HG02763 (cell line): ENCODE measurements at regions not wholly inside any gene's neighbourhood (a gene's known extent, or its start where the extent isn't known, plus 50 kb on each side); places are given as distances from the start of the nearest gene placed in this dataset.
"Not testable (repeated sequence)": the region's sequence is repeated elsewhere in the genome, so short reads cannot be mapped to it uniquely, and the experiment has no call there.

Source experiments
- ATAC-seq: cut with Tn5 transposase; IDR thresholded peaks from one replicate; pipeline ENCODE4 v1.9.1; 2021; ENCODE audit warnings: mild to moderate bottlenecking, moderate library complexity; ENCODE audit not compliant: unreplicated experiment

DNA sequence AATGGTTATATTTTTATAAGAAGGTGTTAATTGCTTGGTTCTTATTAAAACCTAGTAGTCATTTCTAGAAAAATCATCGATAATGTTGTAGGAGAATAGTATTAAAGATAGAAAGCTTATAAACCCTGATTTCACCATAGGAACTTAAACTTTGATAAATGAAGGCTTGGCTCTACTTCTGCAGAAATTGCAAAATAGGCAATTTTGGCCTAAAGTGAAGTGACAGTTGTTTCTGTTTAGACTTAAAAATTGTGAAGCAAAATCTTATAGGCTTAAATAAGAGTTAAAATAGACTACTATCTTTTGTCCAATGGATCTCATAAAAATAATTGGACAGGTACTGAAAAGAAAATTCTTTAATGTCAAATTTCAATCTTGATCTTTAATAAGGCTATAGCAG lies 321.6 kb upstream of the FZD8 start:
- ATAC-seq, result no peak

DNA sequence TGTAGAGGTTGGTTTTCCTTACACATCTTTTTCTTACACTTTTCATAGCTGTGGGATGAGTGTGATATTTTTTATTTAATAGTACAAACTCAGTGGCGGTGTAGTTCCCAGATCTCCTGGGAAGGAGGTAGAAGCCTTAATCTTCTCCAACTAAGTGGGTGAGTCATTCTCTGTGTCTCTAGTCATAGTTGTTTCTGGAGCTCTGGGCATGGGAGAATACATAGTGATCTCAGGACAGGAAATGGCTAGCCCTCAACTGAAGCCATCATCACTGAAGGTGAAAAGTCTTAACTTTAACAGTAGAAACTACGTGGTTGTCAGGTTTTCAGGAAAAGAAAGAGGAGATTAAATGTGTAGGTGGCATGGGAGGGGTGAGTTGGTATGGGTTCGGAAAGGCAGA lies 319.4 kb upstream of the FZD8 start:
- ATAC-seq, result no peak

DNA sequence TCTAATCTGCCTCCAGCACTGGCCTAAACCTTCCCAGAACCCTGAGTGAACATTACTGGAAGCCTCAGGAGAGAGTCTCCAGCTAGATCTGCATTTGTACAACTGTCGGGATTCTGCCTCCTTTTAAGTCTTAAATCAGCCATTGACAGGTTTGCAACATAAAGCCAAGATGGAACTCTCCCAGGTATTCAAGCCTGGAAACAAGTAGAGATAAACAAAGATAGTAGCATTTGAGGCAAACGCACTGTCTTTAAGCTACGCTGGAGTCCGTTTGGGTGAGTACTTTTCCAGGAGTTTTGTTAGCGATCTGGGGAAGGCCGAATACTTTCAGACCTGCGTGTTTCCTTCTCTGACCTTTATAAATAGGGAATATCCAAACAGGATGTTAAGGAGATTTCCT lies 317.2 kb upstream of the FZD8 start:
- ATAC-seq, result no peak

DNA sequence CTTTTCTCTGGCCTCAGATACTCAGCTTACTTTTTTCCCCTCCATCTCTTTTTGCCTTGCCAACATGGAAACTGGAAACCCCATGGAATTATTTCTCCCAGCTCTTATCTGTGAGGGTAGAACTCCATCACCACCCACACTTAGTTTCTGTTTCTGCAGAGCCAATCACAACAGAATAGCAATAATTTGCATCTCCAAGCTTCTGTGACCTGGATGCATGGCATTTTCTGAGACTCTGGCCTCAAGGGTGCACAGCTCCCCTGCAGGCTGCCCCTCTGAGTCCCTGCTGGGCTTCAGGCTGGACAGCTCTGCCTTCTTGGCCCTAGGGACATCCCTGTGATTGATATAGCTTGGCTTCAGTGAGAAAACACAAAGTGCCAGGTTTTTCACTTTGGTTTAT lies 316.5 kb upstream of the FZD8 start:
- not testable (repeated sequence) for ATAC-seq

DNA sequence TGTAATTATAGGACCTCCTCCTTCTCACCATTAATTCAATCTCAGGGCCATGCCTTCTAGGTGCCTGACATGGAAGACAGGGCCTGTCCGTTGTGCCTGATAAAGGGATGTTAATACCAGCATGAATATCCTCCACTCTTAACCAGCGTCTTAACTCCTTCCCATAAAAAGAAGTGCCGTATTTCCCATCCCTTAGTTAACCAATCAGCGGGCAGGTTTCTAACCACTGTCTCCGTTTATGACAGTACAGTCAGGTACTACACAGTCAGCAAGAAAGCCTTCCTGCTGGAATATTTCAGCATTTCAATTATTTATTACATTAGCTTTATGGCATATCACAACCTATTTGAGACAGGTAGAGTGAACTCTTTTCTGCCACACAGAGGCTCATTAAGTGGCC lies 308.6 kb upstream of the FZD8 start:
- ATAC-seq, result no peak

DNA sequence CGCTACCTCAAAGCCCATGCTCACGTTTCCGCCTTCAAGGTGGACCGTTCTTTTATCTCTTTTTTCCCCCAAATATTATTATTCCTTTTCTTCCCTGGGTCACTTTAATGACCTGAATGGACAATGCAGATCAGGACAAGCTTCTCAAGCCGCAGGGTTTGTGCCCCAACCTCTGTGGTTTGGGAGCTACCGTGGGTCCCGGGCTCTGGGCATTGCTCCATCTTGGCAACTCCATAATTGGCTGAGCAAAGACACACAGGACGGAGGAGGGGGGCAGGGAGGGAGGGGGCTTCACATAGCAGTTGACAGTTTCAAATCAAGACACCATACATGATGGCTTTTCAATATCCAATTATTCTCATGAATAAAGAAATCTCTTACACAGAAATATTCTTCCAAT lies 308.1 kb upstream of the FZD8 start:
- ATAC-seq, result no peak

DNA sequence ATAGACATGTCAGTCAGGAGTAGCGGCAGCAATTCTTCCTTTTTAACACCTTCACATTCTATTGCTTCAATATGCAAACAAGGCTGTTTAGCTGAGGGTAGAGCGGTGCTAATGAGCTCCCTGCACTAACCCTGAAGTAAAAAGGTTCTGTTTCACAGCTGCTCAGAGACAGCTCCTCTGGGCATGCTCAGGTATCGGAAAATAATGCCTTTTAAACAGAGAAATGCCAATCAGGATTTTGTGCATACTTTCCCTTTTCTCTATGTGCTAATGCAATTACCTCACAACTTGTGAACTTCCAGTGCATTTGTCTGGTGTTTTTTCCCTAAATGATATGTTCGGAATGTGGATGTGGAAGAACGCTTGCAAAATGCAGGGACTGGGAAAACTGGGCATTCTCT lies 307.7 kb upstream of the FZD8 start:
- no peak for ATAC-seq

DNA sequence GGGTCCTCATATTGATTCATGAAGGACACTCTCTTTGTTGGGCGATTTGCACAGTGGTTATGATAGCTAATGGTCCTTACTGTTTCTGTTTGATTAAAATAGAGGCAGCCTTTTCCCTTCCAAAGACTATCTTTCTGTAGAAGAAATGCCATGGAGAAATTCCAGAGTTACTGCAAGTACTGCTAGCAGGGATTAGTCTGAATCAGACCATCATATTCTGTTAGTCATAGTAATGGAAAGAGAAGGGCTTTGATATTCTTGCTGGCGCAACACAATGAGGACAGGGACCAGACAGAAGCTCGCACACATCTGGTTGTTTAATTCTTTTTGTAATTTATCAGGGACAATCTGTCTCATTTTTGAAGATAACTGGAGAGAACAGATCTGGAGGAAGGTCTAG lies 304.5 kb upstream of the FZD8 start:
- ATAC-seq, result no peak

DNA sequence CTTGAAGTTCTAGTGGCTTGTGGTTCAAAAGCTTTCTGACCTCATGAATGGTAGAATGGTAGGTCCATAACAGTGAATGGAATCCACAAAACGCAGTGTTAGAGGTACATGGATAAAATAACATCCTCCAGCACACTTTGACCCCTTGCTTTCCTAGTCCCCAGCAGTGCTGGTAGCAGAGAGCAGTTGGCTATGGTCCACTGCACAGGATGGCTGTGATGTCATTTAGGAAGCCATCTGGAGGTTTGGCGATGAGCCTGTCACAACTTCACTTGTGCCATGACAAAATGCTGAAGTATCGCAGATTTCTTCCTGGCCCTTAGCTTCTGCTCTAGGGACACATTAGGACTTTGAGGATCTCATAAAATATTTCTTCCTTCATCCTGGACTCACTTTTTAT lies 300.0 kb upstream of the FZD8 start:
- no peak for ATAC-seq

DNA sequence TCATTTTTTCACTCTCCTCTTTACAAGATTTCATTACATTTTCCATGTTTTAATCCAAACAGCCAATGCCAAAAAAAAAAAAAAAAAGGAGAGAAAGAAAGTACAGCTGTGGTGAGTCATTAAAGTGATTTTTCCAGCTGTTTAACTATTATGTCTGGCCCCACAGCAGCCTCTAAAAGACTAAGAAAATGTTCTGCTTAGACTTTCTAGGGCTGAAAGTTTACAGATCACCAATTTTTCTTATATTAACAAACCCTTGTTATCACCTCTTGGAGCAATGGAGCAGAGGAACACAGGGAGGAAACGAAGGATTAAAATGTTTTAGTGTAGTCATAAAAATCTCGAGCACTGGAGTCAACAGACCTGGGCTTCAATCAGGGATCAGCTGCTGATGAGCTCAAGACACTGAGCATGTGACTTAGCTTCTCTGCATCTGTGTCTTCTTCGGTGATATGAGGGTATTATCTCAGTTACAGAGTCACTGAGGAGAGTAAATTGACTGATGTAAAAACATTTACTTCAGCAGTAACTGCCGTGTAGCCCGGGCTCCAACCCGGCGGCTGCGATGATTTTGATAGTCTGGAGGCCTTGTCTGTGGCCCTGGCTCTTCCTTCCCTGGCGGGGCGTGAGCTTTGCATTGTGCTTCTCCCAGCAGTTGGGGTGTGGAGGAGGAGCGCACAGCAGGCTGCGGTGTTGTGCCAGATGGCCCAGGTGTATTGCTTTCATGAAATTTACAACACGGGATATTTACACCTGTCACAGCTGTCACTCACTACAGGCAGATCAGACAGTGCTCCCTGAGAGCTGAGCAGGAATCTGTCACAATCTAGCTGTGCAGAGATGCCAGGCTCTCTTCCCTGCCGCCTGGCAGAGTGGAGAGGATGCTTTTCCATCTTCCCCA lies 298.3 kb upstream of the FZD8 start:
- ATAC-seq, result no peak

DNA sequence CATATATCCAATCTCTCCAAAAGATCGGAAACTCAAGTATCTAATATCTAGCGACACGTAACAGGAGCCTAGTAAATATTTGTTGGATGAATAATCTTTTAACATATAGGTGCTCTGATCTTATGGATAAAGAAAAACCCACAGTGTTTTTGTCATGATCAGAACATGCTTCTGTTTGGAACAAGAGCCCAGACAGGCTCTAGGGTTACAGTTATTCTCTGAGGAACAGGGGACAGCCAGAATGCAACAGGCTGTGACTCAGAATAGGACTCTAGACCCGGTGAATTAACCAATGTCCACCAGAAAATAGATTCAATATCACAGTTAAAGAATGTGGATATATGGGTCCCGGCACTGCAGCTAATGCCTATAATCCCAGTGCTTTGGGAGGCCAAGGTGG lies 296.1 kb upstream of the FZD8 start:
- ATAC-seq, result no peak

DNA sequence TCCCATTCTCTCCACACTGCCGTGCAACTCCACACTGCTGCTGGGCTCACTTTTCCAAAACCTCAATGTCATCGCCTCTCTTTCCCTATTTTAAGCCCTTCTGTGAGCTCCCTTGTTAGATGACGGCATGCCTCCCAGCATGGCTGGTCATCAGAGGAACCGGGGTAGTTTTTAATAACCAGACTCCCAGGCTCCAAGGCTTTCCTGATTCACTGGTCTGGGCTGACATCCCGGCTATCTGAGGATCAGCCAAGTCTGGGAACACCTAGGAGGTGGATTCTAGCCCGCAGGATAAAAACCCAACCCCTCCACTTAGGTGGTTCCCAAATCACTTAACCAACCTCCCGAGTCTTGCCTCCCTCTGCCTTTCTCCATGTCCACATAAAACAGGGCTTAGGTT lies 295.4 kb upstream of the FZD8 start:
- ATAC-seq, result no peak

DNA sequence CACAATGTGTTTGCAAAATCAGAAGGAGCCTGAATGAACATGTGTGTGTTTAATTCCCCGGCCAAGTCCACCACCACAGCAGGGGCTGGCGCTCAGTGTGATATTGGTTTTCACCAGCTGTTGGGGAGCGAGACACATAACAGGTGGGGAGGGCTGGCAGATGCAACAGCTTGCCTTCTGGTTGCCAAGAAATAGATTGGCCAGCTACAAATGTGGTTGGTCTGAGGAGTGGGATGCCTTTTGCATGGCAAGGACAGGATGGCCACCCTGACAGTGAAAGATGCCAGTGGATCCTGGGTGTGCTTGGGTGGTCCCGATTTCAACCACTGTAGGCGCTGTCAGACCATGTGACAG lies 292.5 kb upstream of the FZD8 start:
- no peak for ATAC-seq

DNA sequence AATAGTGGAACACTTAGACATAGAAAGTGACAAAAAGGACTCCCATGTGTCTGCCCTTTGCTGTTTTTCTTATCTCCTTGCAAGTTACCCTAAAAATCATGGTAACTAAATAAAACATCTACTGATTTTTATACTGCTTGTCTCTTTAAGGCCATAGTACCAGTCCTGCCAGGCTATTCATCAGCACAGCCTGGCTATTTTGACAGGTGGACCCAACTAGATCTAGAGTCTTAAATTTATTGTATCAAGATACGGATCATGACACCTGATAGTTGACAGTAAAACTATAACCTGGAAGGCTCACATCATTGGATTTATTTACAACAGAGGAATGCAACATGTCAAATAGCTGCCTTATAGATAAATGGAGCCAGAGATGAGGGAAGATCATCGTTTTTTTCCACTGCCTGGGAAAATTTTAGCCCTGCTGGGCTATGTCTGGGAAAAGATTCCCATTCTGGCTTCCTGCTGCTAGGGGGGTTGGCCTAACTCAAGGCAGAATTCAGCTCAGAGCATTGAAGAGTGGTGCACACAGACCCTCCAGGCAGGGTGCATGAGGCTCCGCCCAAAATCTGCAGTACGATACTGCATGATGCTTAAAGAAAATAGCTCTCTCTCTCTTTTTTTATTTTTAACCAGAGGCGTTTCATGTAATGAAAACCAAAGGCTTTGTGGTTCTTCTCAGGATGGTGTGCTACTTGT lies 292.0 kb upstream of the FZD8 start:
- ATAC-seq, result no peak

DNA sequence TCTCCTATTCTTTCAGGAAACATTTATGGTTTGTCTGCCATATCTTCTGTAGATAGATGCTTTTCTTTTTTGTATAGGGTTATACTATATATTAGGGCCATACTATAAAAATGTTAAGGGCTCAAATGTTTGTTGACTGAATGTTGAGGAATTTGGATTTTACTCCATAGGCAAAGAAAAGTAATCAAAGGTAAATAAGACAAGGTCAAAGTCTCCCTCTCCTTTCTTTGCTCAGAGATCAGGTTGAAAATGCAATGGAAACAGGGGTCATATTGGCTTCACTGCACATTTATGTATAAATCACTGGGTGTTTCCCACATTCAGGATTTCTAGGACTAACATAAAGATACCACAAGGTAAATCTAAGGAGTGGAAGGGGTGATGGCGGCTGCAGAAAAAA lies 291.4 kb upstream of the FZD8 start:
- ATAC-seq, result no peak

DNA sequence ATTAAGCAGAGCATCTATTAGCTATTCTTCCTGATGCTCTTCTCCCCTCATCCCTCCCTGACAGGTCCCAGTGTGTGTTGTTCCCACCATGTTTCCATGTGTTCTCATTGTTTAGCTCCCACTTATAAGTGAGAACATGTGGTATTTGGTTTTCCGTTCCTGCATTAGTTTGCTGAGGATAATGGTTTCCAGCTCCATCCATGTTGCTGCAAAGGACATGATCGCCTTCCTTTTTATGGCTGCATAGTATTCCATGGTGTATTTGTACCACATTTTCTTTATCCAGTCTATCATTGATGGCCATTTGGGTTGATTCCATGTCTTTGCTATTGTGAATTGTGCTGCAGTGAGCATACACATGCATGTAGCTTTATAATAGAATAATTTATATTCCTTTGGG lies 287.9 kb upstream of the FZD8 start:
- not testable (repeated sequence) for ATAC-seq

DNA sequence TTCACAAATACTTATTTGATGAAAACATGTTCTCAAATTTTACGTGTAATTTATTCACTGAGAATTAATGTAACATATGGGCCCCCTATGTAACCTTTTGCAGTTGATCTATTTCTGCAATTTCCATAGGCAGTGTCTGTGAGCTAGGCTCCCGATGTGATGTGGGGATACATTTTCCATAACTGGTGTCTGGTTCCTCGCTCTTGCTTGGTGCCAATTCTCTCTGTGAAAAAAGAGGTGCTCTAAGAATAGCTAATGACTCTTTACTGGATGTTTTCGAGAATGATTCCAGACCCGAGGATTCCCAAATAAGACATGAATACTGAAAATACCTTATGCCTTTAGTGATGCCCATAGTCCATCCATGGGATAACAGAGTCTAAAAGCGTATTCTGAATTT lies 286.7 kb upstream of the FZD8 start:
- ATAC-seq, result no peak

DNA sequence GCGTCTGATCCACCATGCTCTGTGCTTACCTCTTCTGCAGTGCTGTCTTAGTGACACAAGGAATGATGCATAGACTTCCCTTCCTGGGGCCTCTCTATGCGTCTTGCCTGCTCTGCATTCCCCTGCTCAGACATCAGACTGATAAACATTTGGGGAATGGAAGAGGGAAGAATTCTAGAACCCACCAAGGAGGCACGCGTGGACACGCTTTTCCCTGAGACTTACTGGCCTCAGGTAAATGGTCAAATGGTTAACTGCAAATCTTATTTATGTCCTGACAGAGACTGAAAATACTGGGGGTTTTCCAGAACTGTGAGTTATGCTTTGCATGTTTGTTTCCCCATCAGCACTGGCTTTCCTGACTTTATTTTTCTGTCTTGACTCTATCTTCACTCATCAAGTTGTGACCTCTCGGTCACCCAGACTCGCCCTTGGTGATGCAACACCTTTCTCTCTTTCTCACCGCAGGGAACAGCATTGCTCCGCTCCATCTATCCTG lies 285.9 kb upstream of the FZD8 start:
- ATAC-seq, result no peak

DNA sequence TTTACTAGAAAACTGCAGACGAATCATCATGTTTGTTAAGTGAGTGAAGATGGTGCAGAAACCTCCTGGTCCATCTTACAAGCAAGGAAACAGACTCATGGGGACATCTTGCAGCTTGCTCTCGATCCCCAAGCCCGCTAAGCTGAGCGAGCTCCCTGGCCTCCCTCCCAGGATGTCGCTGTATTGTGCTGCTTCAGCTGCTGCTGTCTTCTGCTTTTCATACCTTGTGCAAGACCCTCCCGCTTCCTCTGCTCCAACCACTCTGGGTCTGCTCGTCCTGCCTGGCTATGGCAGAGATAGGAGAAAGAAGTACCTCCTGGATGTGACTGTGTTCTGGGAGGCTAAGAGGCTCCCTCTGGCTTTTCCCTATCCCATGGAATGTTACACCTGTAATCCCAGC lies 285.2 kb upstream of the FZD8 start:
- ATAC-seq, result no peak

DNA sequence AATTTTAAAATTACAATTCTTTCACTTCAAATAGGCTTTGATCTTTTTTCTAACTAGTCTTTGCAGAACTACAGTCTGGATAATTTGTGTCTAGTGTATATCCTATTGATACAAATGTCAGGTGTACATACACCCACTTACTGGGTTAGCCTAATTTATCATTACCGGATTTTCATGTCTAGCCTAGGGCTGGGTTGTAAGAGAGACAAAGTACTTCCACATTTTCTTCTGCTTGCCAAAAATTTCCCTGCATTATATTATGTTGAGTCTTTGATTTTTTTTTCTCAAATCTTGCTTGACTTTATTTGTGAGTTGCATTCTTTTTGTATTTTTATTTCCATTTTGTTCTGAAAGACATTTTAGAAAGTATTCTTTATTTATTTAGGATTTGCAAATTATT lies 284.8 kb upstream of the FZD8 start:
- no peak for ATAC-seq

DNA sequence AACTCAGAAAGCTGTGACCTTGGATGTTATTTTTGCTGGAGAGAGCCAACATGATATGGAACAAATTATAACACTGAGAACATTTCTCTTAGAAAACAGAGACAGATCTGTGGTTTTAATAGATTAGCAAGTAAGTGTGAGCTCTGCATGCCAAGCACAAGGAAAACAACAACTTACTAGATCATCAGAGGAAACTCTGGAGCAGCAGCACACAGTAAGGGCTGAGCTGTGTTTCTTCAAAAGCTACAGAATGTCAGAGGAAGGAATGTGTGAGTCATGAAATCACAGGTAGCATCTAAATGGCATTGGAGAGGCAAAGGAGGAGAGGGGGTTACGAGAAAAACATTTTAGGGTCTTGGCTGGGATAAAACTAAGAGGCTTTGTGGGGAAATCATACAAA lies 283.4 kb upstream of the FZD8 start:
- no peak for ATAC-seq

DNA sequence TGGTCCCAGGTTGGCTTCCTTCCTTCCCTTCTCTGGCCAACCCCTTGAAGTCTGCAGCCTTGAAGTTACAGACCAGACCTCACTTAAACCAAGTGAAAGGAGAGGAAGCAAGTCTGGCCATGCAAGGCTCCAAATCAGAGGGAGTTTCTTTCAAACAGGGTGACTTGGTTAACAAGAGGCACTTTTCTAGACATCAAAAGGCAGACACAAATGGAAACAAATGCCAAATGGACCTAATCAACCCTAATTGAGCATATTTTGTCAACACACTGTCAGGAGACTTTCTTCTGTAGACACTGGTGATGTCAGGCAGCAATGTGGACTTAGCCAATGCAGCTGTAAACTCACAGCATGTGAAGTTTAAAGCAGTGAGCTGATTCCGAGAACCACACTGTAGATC lies 282.7 kb upstream of the FZD8 start:
- ATAC-seq, result no peak
